Liver (tissue), 3 donors: ENCODE measurements at regions not wholly inside any gene's neighbourhood (a gene's known extent, or its start where the extent isn't known, plus 50 kb on each side); places are given as distances from the start of the nearest gene placed in this dataset.

Source experiments
- CTCF ChIP-seq: fragments of 150-350 bp; IDR thresholded peaks from 2 replicates; pipeline ENCODE4 v1.5.1; 2017; ENCODE audit warnings: improper control_type of control experiment, low read depth, low read length; ENCODE audit not compliant: missing input control
- FOXA1 ChIP-seq: IDR thresholded peaks from 2 replicates; pipeline ENCODE4 v1.6.1; 2016; ENCODE audit warnings: antibody characterized with exemption
- SP1 ChIP-seq: IDR thresholded peaks from 2 replicates; pipeline ENCODE4 v1.6.1; 2018; ENCODE audit warnings: antibody characterized with exemption, mild to moderate bottlenecking
- TAF1 ChIP-seq: conservative IDR thresholded peaks from 2 replicates; pipeline ENCODE4 v1.6.1; 2016; ENCODE audit warnings: antibody characterized with exemption, mild to moderate bottlenecking
- YY1 ChIP-seq: IDR thresholded peaks from 2 replicates; pipeline ENCODE4 v1.6.1; 2016; ENCODE audit warnings: antibody characterized with exemption, mild to moderate bottlenecking
- donor health status: healthy.
- donor health status: healthy.

GRCh38 chr9:28394774-28395173 lies 821.5 kb upstream of the C9orf72 start:
- no peak for TF ChIP-seq CTCF
- no peak for TF ChIP-seq SP1
- no peak for TF ChIP-seq YY1
- no peak for TF ChIP-seq TAF1
- no peak for TF ChIP-seq FOXA1
